Liver (tissue), 3 donors: ENCODE measurements at regions not wholly inside any gene's neighbourhood (a gene's known extent, or its start where the extent isn't known, plus 50 kb on each side); places are given as distances from the start of the nearest gene placed in this dataset.

Experiments
- CTCF ChIP-seq: fragments of 150-350 bp; IDR thresholded peaks from 2 replicates; pipeline ENCODE4 v1.5.1; 2017; ENCODE audit warnings: improper control_type of control experiment, low read depth, low read length; ENCODE audit not compliant: missing input control
- EGR1 ChIP-seq, 2 donors: IDR thresholded peaks; 2 replicates each; pipeline ENCODE4 v1.6.1; 2016 to 2018; ENCODE audit warnings: antibody characterized with exemption in 2 of 2, low read depth in 2 of 2
- FOXA1 ChIP-seq: IDR thresholded peaks from 2 replicates; pipeline ENCODE4 v1.6.1; 2016; ENCODE audit warnings: antibody characterized with exemption
- GABPA ChIP-seq, 2 donors: IDR thresholded peaks in 1 of 2; conservative IDR thresholded peaks in 1 of 2; 2 replicates each; pipeline ENCODE4 v1.6.1; 2016; ENCODE audit warnings: antibody characterized with exemption in 2 of 2, mild to moderate bottlenecking in 1 of 2, moderate library complexity in 1 of 2
- HNF4A ChIP-seq, 2 donors: conservative IDR thresholded peaks; 2 replicates each; pipeline ENCODE4 v1.6.1; 2016; ENCODE audit warnings: antibody characterized with exemption in 2 of 2, mild to moderate bottlenecking in 2 of 2
- JUND ChIP-seq, 2 donors: IDR thresholded peaks; 2 replicates each; pipeline ENCODE4 v1.6.1; 2016; ENCODE audit warnings: antibody characterized with exemption in 2 of 2
- RAD21 ChIP-seq, 2 donors: IDR thresholded peaks; 2 replicates each; pipeline ENCODE4 v1.6.1; 2016; ENCODE audit warnings: antibody characterized with exemption in 2 of 2, mild to moderate bottlenecking in 2 of 2
- RXRA ChIP-seq, 2 donors: IDR thresholded peaks; 2 replicates each; pipeline ENCODE4 v1.6.1; 2017 to 2018; ENCODE audit warnings: antibody characterized with exemption in 2 of 2, mild to moderate bottlenecking in 1 of 2
- SP1 ChIP-seq: IDR thresholded peaks from 2 replicates; pipeline ENCODE4 v1.6.1; 2018; ENCODE audit warnings: antibody characterized with exemption, mild to moderate bottlenecking
- TAF1 ChIP-seq: conservative IDR thresholded peaks from 2 replicates; pipeline ENCODE4 v1.6.1; 2016; ENCODE audit warnings: antibody characterized with exemption, mild to moderate bottlenecking
- YY1 ChIP-seq: IDR thresholded peaks from 2 replicates; pipeline ENCODE4 v1.6.1; 2016; ENCODE audit warnings: antibody characterized with exemption, mild to moderate bottlenecking
- ZBTB33 ChIP-seq: IDR thresholded peaks from 2 replicates; pipeline ENCODE4 v1.6.1; 2016; ENCODE audit warnings: antibody characterized with exemption
- TF ChIP-seq, protein P1 (sequence below): IDR thresholded peaks from 2 replicates; pipeline ENCODE4 v1.6.1; 2016; ENCODE audit warnings: antibody characterized with exemption, mild to moderate bottlenecking
- donor health status: healthy.
- donor health status: healthy.

DNA sequence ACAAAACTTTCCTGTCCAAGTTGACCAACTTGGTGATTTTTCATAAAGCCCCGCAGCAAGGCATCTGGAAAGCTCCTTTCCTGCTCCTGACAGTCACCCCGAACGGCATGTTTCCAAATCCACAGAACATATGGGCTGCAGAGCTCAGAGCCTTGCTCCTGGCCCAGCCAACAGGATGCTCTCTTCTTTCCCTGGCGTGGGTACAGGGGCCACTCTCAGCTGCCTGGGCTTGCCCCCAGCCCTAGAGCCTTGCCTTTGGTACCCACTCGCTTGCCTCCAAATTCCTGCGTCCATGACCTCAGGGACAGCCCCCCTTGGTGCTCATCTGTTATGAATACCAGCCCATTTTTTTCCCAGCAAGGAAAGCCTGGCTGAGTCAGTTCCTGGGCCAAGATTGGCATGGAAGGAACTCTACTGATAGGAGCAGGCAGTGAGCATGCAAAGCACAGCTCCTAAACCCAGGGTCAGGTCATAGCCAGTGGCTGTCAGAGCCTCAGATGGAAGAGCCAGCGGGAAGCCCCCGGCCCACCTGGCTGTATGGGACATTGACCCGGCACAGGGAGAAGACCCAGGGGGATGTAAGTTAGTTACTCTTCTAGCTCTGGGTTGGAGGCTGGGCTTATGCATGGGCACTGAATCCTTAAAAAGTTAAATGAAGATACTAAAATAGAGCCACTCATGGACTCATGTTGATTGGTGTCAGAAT is 105.3 kb upstream of the RTL1 start:
- TF ChIP-seq CTCF = no peak
- no peak for TF ChIP-seq HNF4A (conservative IDR thresholded peaks at IDR 0.05)
- TF ChIP-seq TAF1 = no peak
- no peak for TF ChIP-seq SP1
- no peak for TF ChIP-seq YY1
- no peak for TF ChIP-seq RXRA (IDR thresholded peaks at IDR 0.05)
- no peak for TF ChIP-seq RAD21 (IDR thresholded peaks at IDR 0.05)
- no peak for TF ChIP-seq FOXA1
- TF ChIP-seq, protein P1, sequence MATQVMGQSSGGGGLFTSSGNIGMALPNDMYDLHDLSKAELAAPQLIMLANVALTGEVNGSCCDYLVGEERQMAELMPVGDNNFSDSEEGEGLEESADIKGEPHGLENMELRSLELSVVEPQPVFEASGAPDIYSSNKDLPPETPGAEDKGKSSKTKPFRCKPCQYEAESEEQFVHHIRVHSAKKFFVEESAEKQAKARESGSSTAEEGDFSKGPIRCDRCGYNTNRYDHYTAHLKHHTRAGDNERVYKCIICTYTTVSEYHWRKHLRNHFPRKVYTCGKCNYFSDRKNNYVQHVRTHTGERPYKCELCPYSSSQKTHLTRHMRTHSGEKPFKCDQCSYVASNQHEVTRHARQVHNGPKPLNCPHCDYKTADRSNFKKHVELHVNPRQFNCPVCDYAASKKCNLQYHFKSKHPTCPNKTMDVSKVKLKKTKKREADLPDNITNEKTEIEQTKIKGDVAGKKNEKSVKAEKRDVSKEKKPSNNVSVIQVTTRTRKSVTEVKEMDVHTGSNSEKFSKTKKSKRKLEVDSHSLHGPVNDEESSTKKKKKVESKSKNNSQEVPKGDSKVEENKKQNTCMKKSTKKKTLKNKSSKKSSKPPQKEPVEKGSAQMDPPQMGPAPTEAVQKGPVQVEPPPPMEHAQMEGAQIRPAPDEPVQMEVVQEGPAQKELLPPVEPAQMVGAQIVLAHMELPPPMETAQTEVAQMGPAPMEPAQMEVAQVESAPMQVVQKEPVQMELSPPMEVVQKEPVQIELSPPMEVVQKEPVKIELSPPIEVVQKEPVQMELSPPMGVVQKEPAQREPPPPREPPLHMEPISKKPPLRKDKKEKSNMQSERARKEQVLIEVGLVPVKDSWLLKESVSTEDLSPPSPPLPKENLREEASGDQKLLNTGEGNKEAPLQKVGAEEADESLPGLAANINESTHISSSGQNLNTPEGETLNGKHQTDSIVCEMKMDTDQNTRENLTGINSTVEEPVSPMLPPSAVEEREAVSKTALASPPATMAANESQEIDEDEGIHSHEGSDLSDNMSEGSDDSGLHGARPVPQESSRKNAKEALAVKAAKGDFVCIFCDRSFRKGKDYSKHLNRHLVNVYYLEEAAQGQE = no peak
- no peak for TF ChIP-seq EGR1 (IDR thresholded peaks at IDR 0.05; ENCODE audit: low read depth in 2 of 2)
- no peak for TF ChIP-seq GABPA (IDR thresholded peaks at IDR 0.05 in 1 of 2, conservative IDR thresholded peaks at IDR 0.05 in 1 of 2)
- no peak for TF ChIP-seq ZBTB33
- no peak for TF ChIP-seq JUND (IDR thresholded peaks at IDR 0.05)
